HCT116 (cell line): ENCODE measurements at regions not wholly inside any gene's neighbourhood (a gene's known extent, or its start where the extent isn't known, plus 50 kb on each side); places are given as distances from the start of the nearest gene placed in this dataset.

ENCODE experiments used
- ATAC-seq: fragments of 200-7000 bp; cut with Tn5 transposase; 2 replicates; pipeline ENCODE4 v1.9.1; 2020; ENCODE audit warnings: mild to moderate bottlenecking, moderate library complexity
- BruUV-seq: library from RNA; stranded (reverse); fragments of 400-500 nt; replicated peaks from 2 replicates; lab custom pipeline; 2021; lab: Mats Ljungman, UMichigan
- CTCF ChIA-PET: fragments of 300-600 bp; sonication (Branson Sonifier 250); formaldehyde crosslinking; loops from one replicate; lab custom pipeline; 2021; ENCODE audit warnings: antibody characterized with exemption; lab: Charles Lee
- POLR2A ChIA-PET: fragments of 300-600, 350-600 bp; sonication (Branson Sonifier 250); formaldehyde crosslinking; loops from one replicate; lab custom pipeline; 2021; ENCODE audit warnings: antibody characterized with exemption; lab: Charles Lee
- RAD21 ChIA-PET, 2 experiments: fragments of 300-600 bp; sonication (Branson Sonifier 250); formaldehyde crosslinking; loops; one replicate each; lab custom pipeline; 2023; ENCODE audit warnings: low total read pairs in 2 of 2; ENCODE audit not compliant: uncharacterized antibody in 2 of 2, unreplicated experiment in 2 of 2, low non-redundant PET in 1 of 2; lab: Charles Lee
- DNase-seq: peaks from one replicate; pipeline ENCODE4 v3.0.0-alpha.2; 2010; ENCODE audit warnings: low read depth, low spot score
- H2AFZ ChIP-seq: fragments of 200-600 bp; shearing (Covaris generic), sonication (generic); 2 replicates; pipeline ENCODE4 v1.6.1; 2017; ENCODE audit warnings: low read depth, mixed run types, mixed read lengths, antibody characterized with exemption, low read length; ENCODE audit not compliant: poor library complexity, severe bottlenecking
- H3K27ac ChIP-seq: 2 replicates; pipeline ENCODE4 v1.5.1; 2012; ENCODE audit warnings: low read depth, low read length
- H3K27me3 ChIP-seq: fragments of 200-600 bp; sonication (generic); 2 replicates; pipeline ENCODE4 v1.6.1; 2016; ENCODE audit warnings: mixed run types, low read length, mixed read lengths; ENCODE audit not compliant: insufficient read depth
- H3K36me3 ChIP-seq, 2 experiments: fragments of 200-500 bp in 1 of 2; fragments of 200-600 bp in 1 of 2; sonication (Bioruptor generic) in 1 of 2; sonication (generic) in 1 of 2; 2 replicates each; pipeline versions ENCODE4 v1.5.1 to v1.6.1; 2014 to 2016; ENCODE audit warnings: low read length in 2 of 2, inconsistent platforms in 1 of 2, mixed read lengths in 1 of 2, mixed run types in 1 of 2; ENCODE audit not compliant: insufficient read depth in 2 of 2, control insufficient read depth in 1 of 2
- H3K4me1 ChIP-seq, 2 experiments: fragments of 200-600 bp in 1 of 2; sonication (generic) in 1 of 2; 2 replicates each; pipeline versions ENCODE4 v1.5.1 to v1.6.1; 2012 to 2017; ENCODE audit warnings: low read length in 2 of 2, inconsistent platforms in 1 of 2, mild to moderate bottlenecking in 1 of 2, mixed read lengths in 1 of 2, mixed run types in 1 of 2, moderate library complexity in 1 of 2; ENCODE audit not compliant: insufficient read depth in 2 of 2, control insufficient read depth in 1 of 2
- H3K4me2 ChIP-seq: fragments of 200-600 bp; sonication (generic); 2 replicates; pipeline ENCODE4 v1.6.1; 2017; ENCODE audit warnings: mixed run types, low read length, mixed read lengths
- H3K4me3 ChIP-seq, 2 experiments: fragments of 200-600 bp in 1 of 2; sonication (generic) in 1 of 2; replicated peaks in 1 of 2; 2 replicates each; pipeline ENCODE4 v1.5.1; 2011 to 2016; ENCODE audit warnings: low read length in 2 of 2, control low read depth in 1 of 2, low read depth in 1 of 2, mild to moderate bottlenecking in 1 of 2, mixed read lengths in 1 of 2, mixed run types in 1 of 2
- H3K79me2 ChIP-seq: fragments of 200-600 bp; sonication (generic); 2 replicates; pipeline ENCODE4 v1.6.1; 2017; ENCODE audit warnings: mild to moderate bottlenecking, mixed run types, low read length, moderate library complexity, mixed read lengths; ENCODE audit not compliant: insufficient read depth
- H3K9ac ChIP-seq: fragments of 200-600 bp; sonication (generic); 2 replicates; pipeline ENCODE4 v1.6.1; 2016; ENCODE audit warnings: low read length, mixed read lengths
- H3K9me2 ChIP-seq: fragments of 200-600 bp; sonication (generic), shearing (Covaris generic); 2 replicates; pipeline ENCODE4 v1.6.1; 2017; ENCODE audit warnings: mixed run types, mild to moderate bottlenecking, moderate library complexity; ENCODE audit not compliant: insufficient read depth
- H3K9me3 ChIP-seq, 2 experiments: fragments of 200-500 bp in 1 of 2; fragments of 200-600 bp in 1 of 2; sonication (Bioruptor generic) in 1 of 2; sonication (generic) in 1 of 2; 2 replicates each; pipeline ENCODE4 v1.6.1; 2014 to 2017; ENCODE audit warnings: low read length in 2 of 2, mixed read lengths in 2 of 2, inconsistent platforms in 1 of 2, low read depth in 1 of 2, mild to moderate bottlenecking in 1 of 2, mixed run types in 1 of 2, moderate library complexity in 1 of 2; ENCODE audit not compliant: control insufficient read depth in 1 of 2, insufficient read depth in 1 of 2
- H4K20me1 ChIP-seq: fragments of 200-600 bp; sonication (generic), shearing (Covaris generic); 2 replicates; pipeline ENCODE4 v1.6.1; 2017; ENCODE audit warnings: mixed run types, mild to moderate bottlenecking, moderate library complexity; ENCODE audit not compliant: insufficient read depth
- CBX3 ChIP-seq: IDR thresholded peaks from 2 replicates; pipeline ENCODE4 v1.6.1; 2012; ENCODE audit warnings: low read depth
- CTCF ChIP-seq, 3 experiments: fragments of 200-600 bp in 1 of 3; sonication (generic) in 1 of 3; IDR thresholded peaks in 2 of 3; conservative IDR thresholded peaks in 1 of 3; 2 replicates each; pipeline ENCODE4 v1.5.1; 2012 to 2017; ENCODE audit warnings: low read depth in 2 of 3, low read length in 2 of 3, antibody characterized with exemption in 1 of 3, borderline replicate concordance in 1 of 3, control low read depth in 1 of 3, mild to moderate bottlenecking in 1 of 3, mixed read lengths in 1 of 3, mixed run types in 1 of 3, moderate library complexity in 1 of 3; ENCODE audit not compliant: insufficient read depth in 1 of 3
- FOSL1 ChIP-seq: IDR thresholded peaks from 2 replicates; pipeline ENCODE4 v1.6.1; 2012; ENCODE audit warnings: low read depth
- POLR2A ChIP-seq: IDR thresholded peaks from 2 replicates; pipeline ENCODE4 v1.7.0; 2011; ENCODE audit warnings: borderline replicate concordance; ENCODE audit not compliant: insufficient read depth, insufficient read length; ENCODE audit errors: extremely low read depth
- ZBTB33 ChIP-seq: IDR thresholded peaks from 2 replicates; pipeline ENCODE4 v1.6.1; 2011; ENCODE audit warnings: mild to moderate bottlenecking, low read length, moderate library complexity; ENCODE audit not compliant: insufficient replicate concordance; ENCODE audit errors: extremely low read depth
- intact Hi-C: fragments of 100-400 bp; cut with micrococcal nuclease; formaldehyde crosslinking; loops from 2 replicates; pipeline ENCODE4 v1.10.0; 2022
- TF ChIP-seq, protein P1 (sequence below): IDR thresholded peaks from 2 replicates; pipeline ENCODE4 v1.6.1; 2012

- no peaks in the 10 kb centered on the region for H3K9me2 ChIP-seq
- H3K27me3 ChIP-seq = no peaks in the 10 kb centered on the region
- no peak overlapping the region for H3K9ac ChIP-seq
- TF ChIP-seq CTCF (IDR thresholded peaks at IDR 0.05 in 2 of 3, conservative IDR thresholded peaks at IDR 0.05 in 1 of 3; ENCODE audit: borderline replicate concordance in 1 of 3, insufficient read depth in 1 of 3, low read depth in 2 of 3, low read length in 2 of 3) (no peak), FOSL1 (no peak), CBX3 (no peak), POLR2A (no peak), ZBTB33 (no peak)
- TF ChIP-seq, protein P1, sequence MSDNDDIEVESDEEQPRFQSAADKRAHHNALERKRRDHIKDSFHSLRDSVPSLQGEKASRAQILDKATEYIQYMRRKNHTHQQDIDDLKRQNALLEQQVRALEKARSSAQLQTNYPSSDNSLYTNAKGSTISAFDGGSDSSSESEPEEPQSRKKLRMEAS = no peak
- H3K9me3 ChIP-seq = peaks cover 11 to 31% of the 10 kb centered on the region in 2 experiments; a peak in 2 of 4 replicates
- intact Hi-C loops = no loop called here
- no TSS peak for BruUV-seq
- no peaks in the 10 kb centered on the region for H3K79me2 ChIP-seq
- no peak overlapping the region for H3K4me2 ChIP-seq
- no peak for DNase-seq
- ChIA-PET RAD21 (no interaction called here), CTCF (no interaction called here), POLR2A (no interaction called here)
- H3K36me3 ChIP-seq = no peaks in the 10 kb centered on the region
- H3K4me1 ChIP-seq = no peaks in the 10 kb centered on the region
- no peak overlapping the region for H2AFZ ChIP-seq
- ATAC-seq = no peak
- no peaks in the 10 kb centered on the region for H4K20me1 ChIP-seq
- H3K27ac ChIP-seq = no peak overlapping the region
- no peak overlapping the region for H3K4me3 ChIP-seq
Observed at GRCh38 chr19:31570718-31571117, 221.5 kb upstream of the TSHZ3 start.
